HG03432 (cell line): ENCODE measurements at regions not wholly inside any gene's neighbourhood (a gene's known extent, or its start where the extent isn't known, plus 50 kb on each side); places are given as distances from the start of the nearest gene placed in this dataset.

ENCODE experiments used
- ATAC-seq: cut with Tn5 transposase; IDR thresholded peaks from one replicate; pipeline ENCODE4 v1.9.1; 2021; ENCODE audit warnings: mild to moderate bottlenecking, moderate library complexity; ENCODE audit not compliant: unreplicated experiment

DNA sequence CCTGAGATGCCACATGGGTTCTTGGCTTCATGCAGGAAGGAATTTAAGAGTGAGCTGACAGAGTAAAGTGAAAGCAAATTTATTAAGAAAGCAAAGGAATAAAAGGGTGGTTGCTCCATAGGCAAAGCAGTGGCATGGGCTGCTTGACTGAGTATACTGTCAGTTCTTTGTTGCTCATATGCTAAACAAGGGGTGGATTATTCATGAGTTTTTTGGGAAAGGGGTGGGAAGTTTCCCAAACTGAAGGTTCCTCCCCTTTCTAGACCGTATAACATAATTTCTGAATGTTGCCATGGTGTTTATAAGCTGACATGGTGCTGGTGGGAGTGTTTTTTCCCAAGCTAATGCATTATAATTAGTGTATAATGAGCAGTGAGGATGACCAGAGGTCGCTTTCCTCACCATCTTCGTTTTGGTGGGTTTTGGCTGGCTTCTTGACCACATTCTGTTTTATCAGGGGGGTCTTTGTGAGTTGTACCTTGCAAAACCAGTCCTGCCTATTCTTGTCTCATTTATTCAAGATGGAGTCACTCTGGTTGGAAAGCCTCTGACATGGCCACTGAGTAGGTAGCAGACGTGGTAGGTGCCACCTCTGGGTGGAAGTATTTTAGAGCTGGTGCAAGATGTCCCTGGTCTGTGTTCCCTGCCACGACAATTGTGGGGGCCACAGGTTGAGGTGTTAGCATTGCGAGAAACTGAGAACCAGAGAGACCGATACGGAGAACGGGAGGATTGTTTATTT is 107.5 kb upstream of the SDK1 start:
- no peak for ATAC-seq

GRCh38 chr7:3194501-3195141 is 106.4 kb upstream of the SDK1 start:
- ATAC-seq: no peak

- ATAC-seq: no peak
Observed at GRCh38 chr7:3195160-3195559, 105.9 kb upstream of the SDK1 start.

GRCh38 chr7:3196629-3197400 is 104.2 kb upstream of the SDK1 start:
- no peak for ATAC-seq

DNA sequence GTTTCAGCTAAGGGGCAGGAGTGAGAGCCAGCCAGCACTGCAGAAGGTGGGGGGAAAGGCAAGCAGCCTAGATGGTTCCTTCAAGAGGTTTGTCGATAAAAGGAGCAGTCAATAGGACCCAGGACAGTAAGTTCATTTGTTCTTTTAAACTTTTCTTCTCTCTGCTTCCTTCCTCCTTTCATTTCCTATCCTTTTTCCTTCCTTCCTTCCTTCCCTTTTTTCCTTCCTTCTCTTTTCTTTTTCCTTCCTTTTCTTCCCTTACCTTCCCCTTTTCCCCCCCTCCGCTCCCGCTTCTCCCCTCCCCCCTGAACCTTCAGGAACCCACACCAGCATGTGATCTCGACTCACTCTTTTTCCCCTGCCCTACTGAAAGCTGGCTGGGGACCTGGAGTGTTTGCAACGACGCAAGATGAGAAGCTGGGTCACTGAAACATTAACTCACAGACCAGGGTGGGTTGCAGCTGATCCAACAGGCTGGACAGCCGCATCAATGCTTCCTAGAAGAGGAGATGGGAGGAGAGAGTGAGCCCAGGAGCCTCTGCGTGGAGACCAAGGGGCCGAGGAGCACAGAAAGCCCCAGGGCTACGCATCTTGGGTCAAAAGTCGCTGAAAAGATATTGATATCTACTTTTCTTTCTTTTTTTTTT is 103.4 kb upstream of the SDK1 start:
- no peak for ATAC-seq

DNA sequence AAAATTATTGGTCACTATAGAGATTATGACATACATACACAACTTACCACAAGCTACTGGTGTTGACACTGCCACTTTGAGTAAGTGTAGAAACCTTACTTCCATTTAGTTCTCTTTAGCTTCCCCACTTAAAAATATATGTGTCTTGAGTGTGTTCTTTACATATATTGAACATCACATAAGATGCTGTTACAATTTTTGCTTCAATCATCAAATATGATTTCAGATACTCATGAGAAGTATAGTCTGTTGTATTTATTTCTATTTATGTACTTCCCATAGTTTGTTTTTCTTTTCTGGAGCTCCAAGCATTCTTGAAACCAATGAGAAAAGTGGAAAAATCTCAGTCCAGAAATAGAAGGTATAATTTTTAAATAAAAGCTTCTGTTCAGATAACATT is 102.7 kb upstream of the SDK1 start:
- no peak for ATAC-seq

DNA sequence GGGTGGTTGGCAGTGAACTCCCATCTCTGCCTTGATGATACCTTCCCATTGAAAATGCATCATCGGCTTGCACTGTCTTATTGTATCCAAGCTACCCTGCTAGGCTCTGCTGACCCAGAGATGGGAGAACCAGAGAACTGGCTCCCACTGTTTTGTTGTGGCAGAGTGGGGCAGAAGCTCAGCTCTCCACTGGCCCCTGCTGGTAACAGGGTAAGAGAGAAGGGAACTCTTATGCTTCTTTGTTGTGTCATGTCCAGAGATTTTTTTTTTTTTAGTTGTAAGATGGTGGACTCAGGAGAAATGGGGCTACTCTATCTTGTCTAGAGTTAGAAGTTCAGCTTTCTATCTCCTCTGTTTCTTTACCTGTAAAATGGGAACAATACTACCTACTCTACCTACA is 100.5 kb upstream of the SDK1 start:
- ATAC-seq: no peak

DNA sequence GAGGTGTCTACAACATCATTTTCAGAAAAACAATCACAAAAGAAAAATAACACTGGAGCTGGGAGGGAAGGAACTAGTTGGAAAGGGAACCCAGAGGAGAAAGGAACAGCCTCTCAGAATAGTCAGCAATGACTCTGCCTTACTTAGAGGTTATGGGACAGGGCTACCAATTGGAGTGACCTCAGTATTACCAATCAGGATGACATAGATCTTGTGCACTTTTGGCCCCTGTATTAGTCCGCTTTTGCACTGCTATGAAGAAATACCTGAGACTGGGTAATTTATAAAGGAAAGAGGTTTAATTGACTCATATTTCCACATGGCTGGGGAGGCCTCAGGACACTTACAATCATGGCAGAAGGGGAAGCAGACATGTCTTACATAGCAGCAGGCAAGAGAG is 99.7 kb upstream of the SDK1 start:
- ATAC-seq: no peak

DNA sequence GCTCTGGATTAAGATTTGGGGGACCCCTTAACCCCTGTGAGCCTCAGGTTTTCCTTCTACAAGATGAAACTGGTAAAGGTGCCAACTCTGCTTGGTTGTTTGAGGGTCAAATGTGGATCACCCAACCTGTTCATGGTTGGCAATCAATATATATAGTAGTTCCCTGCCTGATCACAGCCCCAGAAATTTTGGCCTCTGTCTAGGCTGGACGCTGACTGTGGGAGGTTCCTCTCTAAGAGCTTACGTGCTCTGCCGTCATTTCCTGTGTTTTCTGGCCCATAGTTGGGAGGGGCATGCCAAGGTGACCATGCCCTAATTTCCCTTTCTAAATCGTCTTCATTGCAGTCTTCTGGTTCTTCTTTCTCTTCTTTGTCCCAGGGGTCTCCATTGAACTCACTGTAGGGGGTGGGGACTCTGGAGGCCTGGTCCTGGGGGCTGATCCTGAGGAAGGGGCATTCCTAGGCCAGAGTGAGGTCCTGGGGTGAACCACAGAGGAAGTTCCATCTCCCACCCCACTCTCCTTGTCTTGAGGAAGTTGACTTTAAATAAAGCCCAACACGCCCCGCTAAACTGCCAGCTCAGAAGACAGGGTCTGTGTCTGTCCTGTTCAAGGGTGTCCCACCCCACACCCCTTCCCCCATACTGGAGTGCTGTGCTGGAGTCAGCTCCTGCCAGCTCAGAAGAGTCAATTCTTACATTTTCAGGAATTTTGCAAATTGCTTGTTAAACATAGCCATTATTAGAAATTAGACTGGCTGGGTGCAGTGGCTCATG is 98.9 kb upstream of the SDK1 start:
- ATAC-seq: no peak

DNA sequence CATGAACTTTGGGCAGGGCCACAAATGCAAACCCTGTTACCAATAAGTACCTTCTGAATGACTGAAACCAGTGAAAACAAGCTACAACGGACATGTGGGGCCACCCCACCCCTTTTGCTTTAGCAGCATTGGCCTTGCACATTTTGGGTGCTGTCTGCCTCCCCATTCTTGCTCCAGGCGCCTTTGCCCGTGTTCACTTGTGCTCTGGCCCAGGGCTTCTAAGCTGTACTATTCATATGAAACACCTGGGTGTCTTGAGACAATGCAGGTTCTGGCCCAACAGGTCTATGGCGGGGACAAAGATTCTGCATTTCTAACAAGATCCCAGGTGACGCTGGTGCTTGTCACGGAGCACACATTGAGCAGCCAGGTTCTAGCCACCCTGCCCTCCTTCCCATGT is 96.5 kb upstream of the SDK1 start:
- no peak for ATAC-seq

DNA sequence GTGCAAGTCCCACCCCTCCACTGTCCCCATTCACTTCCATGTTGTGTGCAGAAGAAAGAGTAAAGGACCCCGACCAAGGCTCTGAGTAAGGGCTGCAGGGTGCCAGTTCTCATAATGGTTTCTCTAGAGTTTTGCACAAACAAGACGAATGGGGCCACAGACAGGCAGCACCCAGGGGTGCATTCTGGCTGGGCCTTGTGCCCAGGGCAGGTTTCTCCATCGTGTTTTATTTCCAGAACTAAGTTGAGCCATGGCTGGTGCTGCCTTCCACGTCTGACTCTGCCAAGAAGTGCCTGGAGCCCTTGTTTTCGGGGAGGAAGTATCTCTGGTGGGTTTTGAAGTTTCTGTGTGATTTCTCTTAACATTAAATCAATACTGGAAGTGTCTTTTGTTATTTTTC is 95.0 kb upstream of the SDK1 start:
- no peak for ATAC-seq

GRCh38 chr7:3206771-3207191 is 94.3 kb upstream of the SDK1 start:
- ATAC-seq: no peak

DNA sequence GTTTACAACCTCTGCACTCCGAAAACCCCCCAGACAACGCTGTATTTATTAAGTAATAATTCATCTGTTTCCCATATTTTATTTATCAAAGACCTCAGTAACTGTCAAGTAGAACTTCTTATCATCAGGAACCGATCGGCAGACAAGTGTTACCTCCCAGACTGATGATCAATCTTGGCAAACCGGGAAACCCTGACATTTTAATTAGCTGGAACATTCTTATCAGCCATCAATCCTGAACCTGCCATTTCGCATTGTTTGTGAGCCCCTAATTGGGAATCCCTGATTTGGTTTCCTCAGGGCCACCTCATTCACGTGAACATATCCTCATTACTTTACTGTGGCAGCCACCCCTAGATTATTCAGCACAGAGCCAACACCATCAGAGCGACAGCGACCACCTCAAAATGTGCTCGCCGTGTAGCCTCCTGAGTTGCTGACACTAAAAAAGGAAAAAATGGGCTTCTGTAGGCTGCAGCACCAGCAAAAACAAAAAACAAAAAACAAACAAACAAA is 93.6 kb upstream of the SDK1 start:
- no peak for ATAC-seq

DNA sequence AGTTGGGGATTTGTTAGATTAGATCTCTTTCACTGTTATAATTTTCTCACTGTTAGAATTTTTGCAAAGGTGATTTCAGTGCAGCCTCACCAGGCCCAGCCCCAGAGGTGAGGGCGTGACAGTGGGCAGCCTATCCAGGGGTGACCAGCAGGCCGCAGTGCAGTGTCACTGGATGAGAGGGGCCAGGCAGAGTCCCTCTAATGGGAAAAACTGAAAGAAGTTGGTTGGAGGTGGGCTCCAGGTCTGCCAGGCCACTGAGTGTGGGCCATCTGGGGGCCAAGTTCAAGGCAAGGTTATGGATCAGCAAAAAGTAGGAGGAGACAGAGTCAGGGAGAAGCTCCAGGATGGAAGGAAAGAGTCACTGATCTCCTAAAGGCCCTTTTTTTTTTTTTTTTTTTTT is 90.5 kb upstream of the SDK1 start:
- ATAC-seq: no peak

GRCh38 chr7:3214090-3214413 is 87.0 kb upstream of the SDK1 start:
- ATAC-seq: no peak

- ATAC-seq: no peak
Observed at GRCh38 chr7:3215624-3216585, 85.1 kb upstream of the SDK1 start.

- ATAC-seq: no peak
Observed at GRCh38 chr7:3217166-3217565, 83.9 kb upstream of the SDK1 start.

DNA sequence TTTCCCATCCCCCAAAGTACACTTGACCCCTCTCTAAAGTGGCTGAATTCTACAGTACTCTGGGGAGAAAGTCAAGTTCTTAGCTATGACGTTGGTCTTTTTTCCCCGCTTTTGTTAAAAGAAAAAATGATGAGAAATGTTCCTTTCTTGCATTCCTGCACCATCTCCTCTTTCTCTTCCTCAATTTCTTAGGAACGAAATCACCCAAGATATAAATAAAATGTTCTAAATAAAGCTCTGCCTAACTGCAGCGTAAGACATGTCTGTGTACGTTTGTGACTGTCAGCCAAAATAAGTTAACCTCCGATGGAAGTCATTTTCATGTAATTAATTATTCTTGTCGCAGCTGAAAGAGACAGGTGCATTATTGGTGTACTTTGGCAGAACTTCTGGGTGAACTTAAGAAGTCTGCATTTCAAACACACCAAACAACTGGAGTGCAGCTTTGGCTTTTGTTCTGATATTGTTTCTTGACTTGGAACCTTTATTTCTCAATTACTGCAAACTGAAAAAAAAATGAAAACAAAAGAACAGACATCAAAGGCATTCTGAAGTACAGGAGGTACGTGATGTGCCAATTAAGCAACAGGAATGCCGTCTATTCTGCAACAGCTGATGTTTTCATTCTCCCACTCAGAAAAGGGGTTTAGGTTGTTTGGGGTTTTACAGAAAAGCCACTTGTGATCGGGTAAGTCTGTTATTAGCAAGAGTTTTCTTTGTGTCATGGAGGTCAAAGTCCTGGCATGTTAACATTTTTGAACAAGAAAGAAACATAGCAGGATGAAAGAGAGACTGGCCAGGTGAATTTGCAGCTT is 82.4 kb upstream of the SDK1 start:
- ATAC-seq: no peak
